ENCODE measurements at regions not wholly inside any gene's neighbourhood (a gene's known extent, or its start where the extent isn't known, plus 50 kb on each side); places are given as distances from the start of the nearest gene placed in this dataset.

DNA sequence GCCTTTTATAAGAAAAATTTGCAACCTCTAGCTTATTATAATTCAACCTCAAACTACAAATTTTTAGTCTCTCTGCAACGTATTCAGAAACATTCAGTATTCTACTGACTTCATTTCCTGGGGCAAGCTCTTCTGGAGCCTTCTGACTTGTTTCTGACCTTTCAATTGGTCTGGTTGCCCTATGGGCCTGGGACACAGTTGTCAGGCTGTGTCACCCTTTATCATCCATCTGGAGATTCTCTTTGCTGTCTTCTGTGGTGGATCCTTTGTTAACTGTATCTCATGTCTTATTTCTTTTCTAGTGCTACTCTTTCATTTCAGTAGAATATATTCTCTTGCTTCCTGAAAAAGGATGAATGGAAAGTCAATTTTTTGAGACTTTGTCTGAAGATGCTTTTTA lies 55.1 kb upstream of the PGRMC2 start:
- Histone ChIP-seq H3K79me2 (ENCODE audit: insufficient read depth) (no peaks in the 10 kb centered on the region), H3K9me2 (ENCODE audit: insufficient read depth) (0 out of 2 replicates have a peak, but pooled peaks cover 2% of the 10 kb centered on the region), H3K9me3 (ENCODE audit: low read depth) (no peaks in the 10 kb centered on the region), H3K9ac (no peak overlapping the region), H4K20me1 (ENCODE audit: insufficient read depth) (no peaks in the 10 kb centered on the region), H3K27ac (no peak overlapping the region), H3K27me3 (replicated peaks; ENCODE audit: insufficient read depth) (no peaks in the 10 kb centered on the region), H3F3A (ENCODE audit: insufficient read depth) (peaks cover 43% of the 10 kb centered on the region), H3K4me2 (ENCODE audit: unreplicated experiment) (no peak overlapping the region), H2AFZ (no peak overlapping the region), H3K4me1 (ENCODE audit: insufficient read depth) (peaks cover 39% of the 10 kb centered on the region), H3K36me3 (ENCODE audit: low read depth) (no peaks in the 10 kb centered on the region), H3K4me3 (no peak overlapping the region)
- TF ChIP-seq EZH2 (IDR thresholded peaks at IDR 0.05; ENCODE audit: insufficient read depth, poor library complexity, severe bottlenecking): no peak
- TF ChIP-seq EZH2phosphoT487 (IDR thresholded peaks at IDR 0.05; ENCODE audit: insufficient read depth, low read depth): no peak
- in situ Hi-C loops (cut with MboI): no loop called here
- 53 to 56% methylated on average over 1 of the region's 1 CpG for WGBS, 2 experiments (ENCODE audit: low coverage in 1 of 2, low lambda C conversion rate in 2 of 2, missing lambda C conversion rate in 2 of 2)
- DNase-seq: no peak

DNA sequence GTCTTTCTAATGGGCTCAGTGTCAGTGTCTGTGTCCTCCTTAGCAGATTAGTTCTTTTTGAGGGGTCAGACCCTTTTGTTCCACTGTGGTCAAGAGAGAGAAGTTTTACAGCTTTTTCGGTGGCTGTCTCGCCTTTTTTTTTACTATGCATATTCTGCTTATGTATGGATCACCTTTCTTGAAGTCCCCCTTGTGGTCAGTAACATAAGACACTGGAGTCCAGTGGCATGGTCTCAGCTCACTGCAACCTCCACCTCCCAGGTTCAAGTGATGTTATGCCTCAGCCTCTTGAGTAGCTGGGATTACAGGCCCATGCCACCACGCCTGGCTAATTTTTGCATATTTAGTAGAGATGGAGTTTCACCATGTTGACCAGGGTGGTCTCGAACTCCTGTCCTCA lies 54.0 kb upstream of the PGRMC2 start:
- peaks cover 37% of the 10 kb centered on the region for H3F3A ChIP-seq (ENCODE audit: insufficient read depth)
- TF ChIP-seq EZH2 (IDR thresholded peaks at IDR 0.05; ENCODE audit: insufficient read depth, poor library complexity, severe bottlenecking): no peak
- TF ChIP-seq EZH2phosphoT487 (IDR thresholded peaks at IDR 0.05; ENCODE audit: insufficient read depth, low read depth): no peak
- H3K9me2 ChIP-seq (ENCODE audit: insufficient read depth): 0 out of 2 replicates have a peak, but pooled peaks cover 5% of the 10 kb centered on the region
- no peak overlapping the region for H3K27ac ChIP-seq
- no peak for DNase-seq
- H3K9ac ChIP-seq: no peak overlapping the region
- H3K27me3 ChIP-seq (replicated peaks; ENCODE audit: insufficient read depth): no peaks in the 10 kb centered on the region
- H3K9me3 ChIP-seq (ENCODE audit: low read depth): no peaks in the 10 kb centered on the region
- no peak overlapping the region for H2AFZ ChIP-seq
- in situ Hi-C loops (cut with MboI): no loop called here
- WGBS, 2 experiments (ENCODE audit: low coverage in 1 of 2, low lambda C conversion rate in 2 of 2, missing lambda C conversion rate in 2 of 2): 96 to 97% methylated on average over 4 of the region's 4 CpGs
- no peak overlapping the region for H3K4me3 ChIP-seq
- no peaks in the 10 kb centered on the region for H3K36me3 ChIP-seq (ENCODE audit: low read depth)
- H3K4me1 ChIP-seq (ENCODE audit: insufficient read depth): peaks cover 31% of the 10 kb centered on the region
- H4K20me1 ChIP-seq (ENCODE audit: insufficient read depth): no peaks in the 10 kb centered on the region
- H3K4me2 ChIP-seq (ENCODE audit: unreplicated experiment): no peak overlapping the region
- H3K79me2 ChIP-seq (ENCODE audit: insufficient read depth): no peaks in the 10 kb centered on the region

DNA sequence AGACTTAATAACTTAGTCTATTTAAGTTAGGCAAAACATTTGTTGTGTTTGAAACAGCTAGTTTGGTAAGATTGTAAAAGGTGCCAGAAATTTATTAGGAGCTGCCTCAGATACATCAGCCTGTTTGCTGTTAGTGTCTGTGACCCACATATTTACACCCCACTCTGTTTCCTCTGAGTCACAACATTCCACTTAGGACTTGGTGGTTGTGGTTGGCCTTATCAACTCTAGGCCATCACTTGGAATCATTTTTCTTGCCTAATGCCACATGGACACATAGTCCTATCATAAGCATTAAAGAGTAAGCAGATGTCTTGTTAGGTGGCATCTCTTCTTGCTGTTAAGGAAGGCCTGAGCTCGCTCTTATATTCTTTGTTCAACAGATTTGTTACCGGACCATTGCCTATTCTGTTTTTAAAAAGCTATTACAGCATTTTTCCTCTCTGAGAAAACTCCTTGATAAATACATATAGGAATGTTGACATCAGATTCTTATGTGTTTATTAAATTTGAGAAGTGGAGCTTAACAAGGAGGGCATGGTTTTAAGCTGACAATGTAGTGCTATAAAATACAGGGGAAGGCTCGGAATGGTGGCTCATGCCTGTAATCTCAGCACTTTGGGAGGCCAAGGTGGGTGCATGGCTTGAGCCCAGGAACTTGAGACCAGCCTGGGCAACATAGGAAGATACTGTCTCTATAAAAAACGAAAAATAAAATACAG lies 51.2 kb upstream of the PGRMC2 start:
- in situ Hi-C loops (cut with MboI): no loop called here
- Histone ChIP-seq H3K9me3 (ENCODE audit: low read depth) (no peaks in the 10 kb centered on the region), H3K4me2 (ENCODE audit: unreplicated experiment) (peak overlapping the region; percentile 52), H3K4me1 (ENCODE audit: insufficient read depth) (peaks cover 38% of the 10 kb centered on the region), H4K20me1 (ENCODE audit: insufficient read depth) (no peaks in the 10 kb centered on the region), H3K9ac (no peak overlapping the region), H3F3A (ENCODE audit: insufficient read depth) (peaks cover 37% of the 10 kb centered on the region), H2AFZ (no peak overlapping the region), H3K79me2 (ENCODE audit: insufficient read depth) (no peaks in the 10 kb centered on the region), H3K9me2 (ENCODE audit: insufficient read depth) (0 out of 2 replicates have a peak, but pooled peaks cover 5% of the 10 kb centered on the region), H3K4me3 (no peak overlapping the region), H3K36me3 (ENCODE audit: low read depth) (no peaks in the 10 kb centered on the region), H3K27me3 (replicated peaks; ENCODE audit: insufficient read depth) (no peaks in the 10 kb centered on the region), H3K27ac (peak overlapping the region; percentile 65)
- TF ChIP-seq EZH2 (IDR thresholded peaks at IDR 0.05; ENCODE audit: insufficient read depth, poor library complexity, severe bottlenecking): no peak
- TF ChIP-seq EZH2phosphoT487 (IDR thresholded peaks at IDR 0.05; ENCODE audit: insufficient read depth, low read depth): peak; percentile 82
- peak; percentile 90 for DNase-seq
- 75 to 76% methylated on average over 4 of the region's 4 CpGs for WGBS, 2 experiments (ENCODE audit: low coverage in 1 of 2, low lambda C conversion rate in 2 of 2, missing lambda C conversion rate in 2 of 2)

DNA sequence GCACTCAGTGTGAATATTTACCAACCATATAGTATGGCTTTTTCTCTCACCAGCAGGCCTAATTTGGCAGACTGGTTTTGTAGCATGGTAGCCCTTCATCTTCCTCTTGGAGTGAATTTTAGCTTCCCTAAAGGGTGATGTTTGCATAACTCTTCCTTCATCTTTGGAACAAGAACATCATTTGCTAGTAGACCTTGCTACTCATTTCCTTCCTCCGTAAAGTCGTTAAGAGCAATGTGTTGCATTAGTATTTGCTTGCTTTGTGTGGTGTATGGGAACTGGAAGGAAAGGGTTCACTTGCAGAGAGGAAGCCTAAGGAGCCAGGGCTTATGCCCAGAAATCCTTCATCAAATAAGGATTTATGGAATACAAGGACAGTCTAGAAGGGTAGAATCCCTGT lies 50.2 kb upstream of the PGRMC2 start:
- 89 to 94% methylated on average over 2 of the region's 2 CpGs for WGBS, 2 experiments (ENCODE audit: low coverage in 1 of 2, low lambda C conversion rate in 2 of 2, missing lambda C conversion rate in 2 of 2)
- Histone ChIP-seq H3K4me2 (ENCODE audit: unreplicated experiment) (peak overlapping the region; percentile 52), H3K79me2 (ENCODE audit: insufficient read depth) (no peaks in the 10 kb centered on the region), H2AFZ (no peak overlapping the region), H3K9me3 (ENCODE audit: low read depth) (no peaks in the 10 kb centered on the region), H3K4me3 (no peak overlapping the region), H3K36me3 (ENCODE audit: low read depth) (no peaks in the 10 kb centered on the region), H3K4me1 (ENCODE audit: insufficient read depth) (peaks cover 38% of the 10 kb centered on the region), H3K27me3 (replicated peaks; ENCODE audit: insufficient read depth) (no peaks in the 10 kb centered on the region), H3K9ac (no peak overlapping the region), H3K27ac (peak overlapping the region; percentile 65), H3K9me2 (ENCODE audit: insufficient read depth) (0 out of 2 replicates have a peak, but pooled peaks cover 5% of the 10 kb centered on the region), H3F3A (ENCODE audit: insufficient read depth) (peaks cover 36% of the 10 kb centered on the region), H4K20me1 (ENCODE audit: insufficient read depth) (no peaks in the 10 kb centered on the region)
- in situ Hi-C loops (cut with MboI): no loop called here
- DNase-seq: no peak
- TF ChIP-seq EZH2phosphoT487 (IDR thresholded peaks at IDR 0.05; ENCODE audit: insufficient read depth, low read depth) (no peak), EZH2 (IDR thresholded peaks at IDR 0.05; ENCODE audit: insufficient read depth, poor library complexity, severe bottlenecking) (no peak)

All from GM23248 (cell line).